WTC11 (cell line): ENCODE measurements at regions not wholly inside any gene's neighbourhood (a gene's known extent, or its start where the extent isn't known, plus 50 kb on each side); places are given as distances from the start of the nearest gene placed in this dataset.

Source experiments
- GABPB1 ChIP-seq: sonication (generic); formaldehyde crosslinking; IDR thresholded peaks from 2 replicates; pipeline ENCODE4 v1.8.1; 2023; ENCODE audit warnings: mild to moderate bottlenecking, missing genetic modification reagents
- NR3C1 ChIP-seq: sonication (generic); formaldehyde crosslinking; conservative IDR thresholded peaks from 2 replicates; pipeline ENCODE4 v1.8.1; 2023; ENCODE audit warnings: low read depth, mild to moderate bottlenecking, missing genetic modification reagents
- SMAD4 ChIP-seq: sonication (generic); formaldehyde crosslinking; IDR thresholded peaks from 2 replicates; pipeline ENCODE4 v1.8.0; 2022; ENCODE audit warnings: mild to moderate bottlenecking, missing genetic modification reagents
- TP53 ChIP-seq: sonication (generic); formaldehyde crosslinking; IDR thresholded peaks from 2 replicates; pipeline ENCODE4 v1.8.1; 2023; ENCODE audit warnings: mild to moderate bottlenecking, missing genetic modification reagents
- TF ChIP-seq, protein P1 (sequence below): sonication (generic); formaldehyde crosslinking; IDR thresholded peaks from 2 replicates; pipeline ENCODE4 v1.8.1; 2023; ENCODE audit warnings: mild to moderate bottlenecking, missing genetic modification reagents
- TF ChIP-seq, protein P2 (sequence below): sonication (generic); formaldehyde crosslinking; conservative IDR thresholded peaks from 2 replicates; pipeline ENCODE4 v1.8.1; 2022; ENCODE audit warnings: mild to moderate bottlenecking, missing genetic modification reagents
- TF ChIP-seq, protein P3 (sequence below): fragments of 200-600 bp; IDR thresholded peaks from 2 replicates; pipeline ENCODE4 v1.8.0; 2022; ENCODE audit warnings: antibody characterized with exemption
- TF ChIP-seq, protein P4 (sequence below): sonication (generic); formaldehyde crosslinking; IDR thresholded peaks from 2 replicates; pipeline ENCODE4 v1.8.1; 2023; ENCODE audit warnings: mild to moderate bottlenecking, missing genetic modification reagents, moderate library complexity
- TF ChIP-seq, protein P5 (sequence below): sonication (generic); formaldehyde crosslinking; IDR thresholded peaks from 2 replicates; pipeline ENCODE4 v1.8.0; 2022; ENCODE audit warnings: mild to moderate bottlenecking, missing genetic modification reagents

DNA sequence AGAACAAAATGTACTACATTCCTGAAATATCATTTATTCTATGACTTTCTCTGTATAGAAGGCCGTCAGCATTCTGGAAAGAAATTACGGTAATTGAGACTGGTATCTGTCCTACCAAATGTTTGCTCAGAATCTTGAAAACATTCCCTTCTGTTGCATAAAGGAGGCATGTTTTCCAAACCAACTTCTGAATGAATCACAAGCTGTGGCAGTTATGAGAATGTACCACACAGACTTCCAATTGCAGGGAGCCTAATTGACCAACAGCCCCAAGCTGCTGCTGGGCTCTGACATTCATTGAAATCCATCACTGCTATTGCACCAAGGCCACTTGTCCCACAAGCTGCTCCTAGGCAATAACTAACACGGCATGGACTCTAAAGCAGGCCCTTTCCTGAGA, 185.3 kb upstream of the CCDC196 start:
- no peak for TF ChIP-seq NR3C1 (CRISPR knock-in tag)
- TF ChIP-seq, protein P1, sequence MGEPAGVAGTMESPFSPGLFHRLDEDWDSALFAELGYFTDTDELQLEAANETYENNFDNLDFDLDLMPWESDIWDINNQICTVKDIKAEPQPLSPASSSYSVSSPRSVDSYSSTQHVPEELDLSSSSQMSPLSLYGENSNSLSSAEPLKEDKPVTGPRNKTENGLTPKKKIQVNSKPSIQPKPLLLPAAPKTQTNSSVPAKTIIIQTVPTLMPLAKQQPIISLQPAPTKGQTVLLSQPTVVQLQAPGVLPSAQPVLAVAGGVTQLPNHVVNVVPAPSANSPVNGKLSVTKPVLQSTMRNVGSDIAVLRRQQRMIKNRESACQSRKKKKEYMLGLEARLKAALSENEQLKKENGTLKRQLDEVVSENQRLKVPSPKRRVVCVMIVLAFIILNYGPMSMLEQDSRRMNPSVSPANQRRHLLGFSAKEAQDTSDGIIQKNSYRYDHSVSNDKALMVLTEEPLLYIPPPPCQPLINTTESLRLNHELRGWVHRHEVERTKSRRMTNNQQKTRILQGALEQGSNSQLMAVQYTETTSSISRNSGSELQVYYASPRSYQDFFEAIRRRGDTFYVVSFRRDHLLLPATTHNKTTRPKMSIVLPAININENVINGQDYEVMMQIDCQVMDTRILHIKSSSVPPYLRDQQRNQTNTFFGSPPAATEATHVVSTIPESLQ (CRISPR knock-in tag) = no peak
- TF ChIP-seq, protein P2, sequence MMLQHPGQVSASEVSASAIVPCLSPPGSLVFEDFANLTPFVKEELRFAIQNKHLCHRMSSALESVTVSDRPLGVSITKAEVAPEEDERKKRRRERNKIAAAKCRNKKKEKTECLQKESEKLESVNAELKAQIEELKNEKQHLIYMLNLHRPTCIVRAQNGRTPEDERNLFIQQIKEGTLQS = no peak
- TF ChIP-seq, protein P3, sequence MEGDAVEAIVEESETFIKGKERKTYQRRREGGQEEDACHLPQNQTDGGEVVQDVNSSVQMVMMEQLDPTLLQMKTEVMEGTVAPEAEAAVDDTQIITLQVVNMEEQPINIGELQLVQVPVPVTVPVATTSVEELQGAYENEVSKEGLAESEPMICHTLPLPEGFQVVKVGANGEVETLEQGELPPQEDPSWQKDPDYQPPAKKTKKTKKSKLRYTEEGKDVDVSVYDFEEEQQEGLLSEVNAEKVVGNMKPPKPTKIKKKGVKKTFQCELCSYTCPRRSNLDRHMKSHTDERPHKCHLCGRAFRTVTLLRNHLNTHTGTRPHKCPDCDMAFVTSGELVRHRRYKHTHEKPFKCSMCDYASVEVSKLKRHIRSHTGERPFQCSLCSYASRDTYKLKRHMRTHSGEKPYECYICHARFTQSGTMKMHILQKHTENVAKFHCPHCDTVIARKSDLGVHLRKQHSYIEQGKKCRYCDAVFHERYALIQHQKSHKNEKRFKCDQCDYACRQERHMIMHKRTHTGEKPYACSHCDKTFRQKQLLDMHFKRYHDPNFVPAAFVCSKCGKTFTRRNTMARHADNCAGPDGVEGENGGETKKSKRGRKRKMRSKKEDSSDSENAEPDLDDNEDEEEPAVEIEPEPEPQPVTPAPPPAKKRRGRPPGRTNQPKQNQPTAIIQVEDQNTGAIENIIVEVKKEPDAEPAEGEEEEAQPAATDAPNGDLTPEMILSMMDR = no peak
- TF ChIP-seq TP53 (CRISPR knock-in tag) = no peak
- no peak for TF ChIP-seq SMAD4 (CRISPR knock-in tag)
- no peak for TF ChIP-seq GABPB1
- TF ChIP-seq, protein P4, sequence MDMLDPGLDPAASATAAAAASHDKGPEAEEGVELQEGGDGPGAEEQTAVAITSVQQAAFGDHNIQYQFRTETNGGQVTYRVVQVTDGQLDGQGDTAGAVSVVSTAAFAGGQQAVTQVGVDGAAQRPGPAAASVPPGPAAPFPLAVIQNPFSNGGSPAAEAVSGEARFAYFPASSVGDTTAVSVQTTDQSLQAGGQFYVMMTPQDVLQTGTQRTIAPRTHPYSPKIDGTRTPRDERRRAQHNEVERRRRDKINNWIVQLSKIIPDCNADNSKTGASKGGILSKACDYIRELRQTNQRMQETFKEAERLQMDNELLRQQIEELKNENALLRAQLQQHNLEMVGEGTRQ (CRISPR knock-in tag) = no peak
- TF ChIP-seq, protein P5, sequence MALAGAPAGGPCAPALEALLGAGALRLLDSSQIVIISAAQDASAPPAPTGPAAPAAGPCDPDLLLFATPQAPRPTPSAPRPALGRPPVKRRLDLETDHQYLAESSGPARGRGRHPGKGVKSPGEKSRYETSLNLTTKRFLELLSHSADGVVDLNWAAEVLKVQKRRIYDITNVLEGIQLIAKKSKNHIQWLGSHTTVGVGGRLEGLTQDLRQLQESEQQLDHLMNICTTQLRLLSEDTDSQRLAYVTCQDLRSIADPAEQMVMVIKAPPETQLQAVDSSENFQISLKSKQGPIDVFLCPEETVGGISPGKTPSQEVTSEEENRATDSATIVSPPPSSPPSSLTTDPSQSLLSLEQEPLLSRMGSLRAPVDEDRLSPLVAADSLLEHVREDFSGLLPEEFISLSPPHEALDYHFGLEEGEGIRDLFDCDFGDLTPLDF (CRISPR knock-in tag) = no peak
